ENCODE measurements at regions not wholly inside any gene's neighbourhood (a gene's known extent, or its start where the extent isn't known, plus 50 kb on each side); places are given as distances from the start of the nearest gene placed in this dataset.
A peak's percentile ranks its signal among the peaks of the same experiment; 100 is the strongest.

GRCh38 chr2:217301142-217301925 lies 441.5 kb upstream of the TNP1 start:
- DNase-seq, result no peak

GRCh38 chr2:217299590-217299989 lies 439.7 kb upstream of the TNP1 start:
- DNase-seq, result no peak

GRCh38 chr2:217297096-217297495 lies 437.2 kb upstream of the TNP1 start:
- no peak for DNase-seq

- no peak for DNase-seq
Observed at GRCh38 chr2:217294818-217295217, 435.0 kb upstream of the TNP1 start.

- DNase-seq, result no peak
Observed at GRCh38 chr2:217294211-217294610, 434.3 kb upstream of the TNP1 start.

GRCh38 chr2:217293607-217294006 lies 433.7 kb upstream of the TNP1 start:
- no peak for DNase-seq

GRCh38 chr2:217293046-217293445 lies 433.2 kb upstream of the TNP1 start:
- no peak for DNase-seq

GRCh38 chr2:217291259-217291658 lies 431.4 kb upstream of the TNP1 start:
- DNase-seq, result no peak

- DNase-seq, result no peak
Observed at GRCh38 chr2:217290467-217290866, 430.6 kb upstream of the TNP1 start.

GRCh38 chr2:217289907-217290280 lies 430.0 kb upstream of the TNP1 start:
- DNase-seq, result peak; percentile 34

- no peak for DNase-seq
Observed at GRCh38 chr2:217289177-217289906, 429.5 kb upstream of the TNP1 start.

- no peak for DNase-seq
Observed at GRCh38 chr2:217288472-217289063, 428.7 kb upstream of the TNP1 start.

GRCh38 chr2:217286833-217287232 lies 427.0 kb upstream of the TNP1 start:
- no peak for DNase-seq

- DNase-seq, result no peak
Observed at GRCh38 chr2:217285926-217286325, 426.1 kb upstream of the TNP1 start.

- DNase-seq, result no peak
Observed at GRCh38 chr2:217283460-217283859, 423.6 kb upstream of the TNP1 start.

GRCh38 chr2:217282531-217282930 lies 422.7 kb upstream of the TNP1 start:
- no peak for DNase-seq

- DNase-seq, result no peak
Observed at GRCh38 chr2:217279556-217279955, 419.7 kb upstream of the TNP1 start.

GRCh38 chr2:217279140-217279539 lies 419.3 kb upstream of the TNP1 start:
- no peak for DNase-seq

GRCh38 chr2:217277646-217278398 lies 418.0 kb upstream of the TNP1 start:
- DNase-seq, result no peak

- no peak for DNase-seq
Observed at GRCh38 chr2:217276433-217276832, 416.6 kb upstream of the TNP1 start.

- DNase-seq, result no peak
Observed at GRCh38 chr2:217275091-217275490, 415.2 kb upstream of the TNP1 start.

- DNase-seq, result no peak
Observed at GRCh38 chr2:217274578-217274977, 414.7 kb upstream of the TNP1 start.

All from renal pelvis (tissue), 1 donor.